ENCODE measurements at regions not wholly inside any gene's neighbourhood (a gene's known extent, or its start where the extent isn't known, plus 50 kb on each side); places are given as distances from the start of the nearest gene placed in this dataset.

- Mint-ChIP-seq H3K4me1 (peaks cover 11% of the 10 kb centered on the region), H3K27ac (no peak overlapping the region), H3K27me3 (ENCODE audit: low read depth) (peaks cover 15% of the 10 kb centered on the region), H3K4me3 (no peak overlapping the region), H3K9me3 (no peaks in the 10 kb centered on the region), H3K36me3 (no peaks in the 10 kb centered on the region)
- no peak for DNase-seq (ENCODE audit: low spot score in 2 of 2, unreplicated experiment in 2 of 2)
- TF ChIP-seq, protein P1, sequence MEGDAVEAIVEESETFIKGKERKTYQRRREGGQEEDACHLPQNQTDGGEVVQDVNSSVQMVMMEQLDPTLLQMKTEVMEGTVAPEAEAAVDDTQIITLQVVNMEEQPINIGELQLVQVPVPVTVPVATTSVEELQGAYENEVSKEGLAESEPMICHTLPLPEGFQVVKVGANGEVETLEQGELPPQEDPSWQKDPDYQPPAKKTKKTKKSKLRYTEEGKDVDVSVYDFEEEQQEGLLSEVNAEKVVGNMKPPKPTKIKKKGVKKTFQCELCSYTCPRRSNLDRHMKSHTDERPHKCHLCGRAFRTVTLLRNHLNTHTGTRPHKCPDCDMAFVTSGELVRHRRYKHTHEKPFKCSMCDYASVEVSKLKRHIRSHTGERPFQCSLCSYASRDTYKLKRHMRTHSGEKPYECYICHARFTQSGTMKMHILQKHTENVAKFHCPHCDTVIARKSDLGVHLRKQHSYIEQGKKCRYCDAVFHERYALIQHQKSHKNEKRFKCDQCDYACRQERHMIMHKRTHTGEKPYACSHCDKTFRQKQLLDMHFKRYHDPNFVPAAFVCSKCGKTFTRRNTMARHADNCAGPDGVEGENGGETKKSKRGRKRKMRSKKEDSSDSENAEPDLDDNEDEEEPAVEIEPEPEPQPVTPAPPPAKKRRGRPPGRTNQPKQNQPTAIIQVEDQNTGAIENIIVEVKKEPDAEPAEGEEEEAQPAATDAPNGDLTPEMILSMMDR (IDR thresholded peaks at IDR 0.05; ENCODE audit: unreplicated experiment) = no peak
Observed at GRCh38 chr5:62082370-62082801, 223.6 kb upstream of the KIF2A start.

DNA sequence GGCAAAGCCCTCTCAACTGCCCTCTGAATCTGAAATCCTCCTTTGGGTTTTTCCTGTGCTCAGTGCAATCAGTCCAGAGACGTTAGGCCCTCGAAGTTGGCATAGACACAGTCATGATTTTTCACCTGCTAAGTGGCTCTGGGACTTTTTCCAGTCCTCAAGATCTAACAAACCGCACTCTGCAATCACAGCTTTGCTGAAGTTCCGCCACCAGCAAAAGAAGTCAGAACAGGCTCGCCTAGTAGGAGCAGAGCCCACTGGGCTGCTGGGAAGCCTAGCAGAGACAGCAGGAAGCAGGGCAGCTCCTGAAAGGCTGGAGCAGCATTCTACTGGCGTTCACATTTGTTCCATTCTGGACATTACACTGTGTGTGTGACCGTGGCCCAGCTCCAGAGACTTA, 222.8 kb upstream of the KIF2A start:
- H3K4me1 Mint-ChIP-seq = peaks cover 4% of the 10 kb centered on the region
- H3K4me3 Mint-ChIP-seq = no peak overlapping the region
- H3K36me3 Mint-ChIP-seq = no peaks in the 10 kb centered on the region
- H3K9me3 Mint-ChIP-seq = no peaks in the 10 kb centered on the region
- TF ChIP-seq, protein P1 (IDR thresholded peaks at IDR 0.05; ENCODE audit: unreplicated experiment) = no peak
- DNase-seq (ENCODE audit: low spot score in 2 of 2, unreplicated experiment in 2 of 2) = no peak
- H3K27ac Mint-ChIP-seq = no peak overlapping the region
- peaks cover 15% of the 10 kb centered on the region for H3K27me3 Mint-ChIP-seq (ENCODE audit: low read depth)

GRCh38 chr5:62083661-62084060, 222.3 kb upstream of the KIF2A start:
- no peak for DNase-seq (ENCODE audit: low spot score in 2 of 2, unreplicated experiment in 2 of 2)
- no peaks in the 10 kb centered on the region for H3K36me3 Mint-ChIP-seq
- H3K9me3 Mint-ChIP-seq = no peaks in the 10 kb centered on the region
- H3K4me3 Mint-ChIP-seq = no peak overlapping the region
- no peaks in the 10 kb centered on the region for H3K4me1 Mint-ChIP-seq
- peaks cover 15% of the 10 kb centered on the region for H3K27me3 Mint-ChIP-seq (ENCODE audit: low read depth)
- TF ChIP-seq, protein P1 (IDR thresholded peaks at IDR 0.05; ENCODE audit: unreplicated experiment) = no peak
- no peak overlapping the region for H3K27ac Mint-ChIP-seq

DNA sequence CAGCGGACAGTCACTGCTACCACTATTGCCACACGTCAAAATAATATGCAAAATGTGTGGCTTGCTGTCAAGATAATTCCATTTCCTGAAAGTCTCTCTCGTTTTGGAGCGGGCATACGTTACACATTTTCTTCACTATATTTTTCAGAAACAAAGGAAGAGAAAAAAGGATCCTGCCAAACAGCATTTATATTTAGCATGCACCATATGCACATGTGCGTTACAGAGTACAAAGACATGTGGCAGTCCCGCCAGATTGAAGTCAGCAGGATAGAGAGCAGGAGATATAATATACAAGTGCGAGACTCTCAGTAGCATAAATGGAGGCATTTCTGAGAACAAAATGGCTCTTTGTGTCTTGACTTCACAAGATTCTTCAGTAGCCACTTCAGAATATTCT, 221.6 kb upstream of the KIF2A start:
- Mint-ChIP-seq H3K27ac (no peak overlapping the region), H3K4me3 (no peak overlapping the region), H3K4me1 (no peaks in the 10 kb centered on the region), H3K9me3 (no peaks in the 10 kb centered on the region), H3K27me3 (ENCODE audit: low read depth) (peaks cover 15% of the 10 kb centered on the region), H3K36me3 (no peaks in the 10 kb centered on the region)
- TF ChIP-seq, protein P1 (IDR thresholded peaks at IDR 0.05; ENCODE audit: unreplicated experiment) = no peak
- DNase-seq (ENCODE audit: low spot score in 2 of 2, unreplicated experiment in 2 of 2) = no peak

GRCh38 chr5:62090953-62091352, 215.1 kb upstream of the KIF2A start:
- H3K36me3 Mint-ChIP-seq = no peaks in the 10 kb centered on the region
- H3K4me3 Mint-ChIP-seq = no peak overlapping the region
- no peak for DNase-seq (ENCODE audit: low spot score in 2 of 2, unreplicated experiment in 2 of 2)
- H3K9me3 Mint-ChIP-seq = no peaks in the 10 kb centered on the region
- H3K27ac Mint-ChIP-seq = no peak overlapping the region
- H3K27me3 Mint-ChIP-seq (ENCODE audit: low read depth) = peaks cover 12% of the 10 kb centered on the region
- TF ChIP-seq, protein P1 (IDR thresholded peaks at IDR 0.05; ENCODE audit: unreplicated experiment) = no peak
- peaks cover 10% of the 10 kb centered on the region for H3K4me1 Mint-ChIP-seq

DNA sequence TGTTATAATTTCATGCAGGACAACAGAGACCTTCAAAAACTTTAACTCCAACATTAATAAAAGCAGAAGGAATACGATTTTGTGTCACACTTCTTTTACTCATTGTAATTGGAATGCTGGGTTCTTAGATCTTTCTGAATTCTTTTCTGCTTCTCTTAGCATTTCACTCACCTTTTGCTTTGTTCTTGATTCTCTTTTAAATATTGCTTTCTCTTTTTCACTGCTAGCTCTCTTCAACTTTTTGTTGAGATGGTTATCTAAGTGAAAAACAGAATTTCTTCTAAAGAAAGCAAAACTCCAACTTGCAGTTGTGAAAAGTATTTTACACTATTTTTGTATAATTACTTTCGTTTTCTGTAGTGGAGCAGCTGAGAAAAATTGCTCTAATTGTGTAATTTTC, 212.6 kb upstream of the KIF2A start:
- DNase-seq (ENCODE audit: low spot score in 2 of 2, unreplicated experiment in 2 of 2) = no peak
- Mint-ChIP-seq H3K27ac (peak overlapping the region; percentile 50), H3K27me3 (ENCODE audit: low read depth) (peaks cover 15% of the 10 kb centered on the region), H3K4me3 (no peak overlapping the region), H3K9me3 (no peaks in the 10 kb centered on the region), H3K4me1 (peaks cover 10% of the 10 kb centered on the region), H3K36me3 (no peaks in the 10 kb centered on the region)
- TF ChIP-seq, protein P1 (IDR thresholded peaks at IDR 0.05; ENCODE audit: unreplicated experiment) = no peak

All from mesothelial cell of epicardium (in vitro differentiated cells).